GM12878 (cell line): ENCODE measurements at regions not wholly inside any gene's neighbourhood (a gene's known extent, or its start where the extent isn't known, plus 50 kb on each side); places are given as distances from the start of the nearest gene placed in this dataset.

ENCODE experiments used
- ATF7 ChIP-seq: fragments of 450-650 bp; IDR thresholded peaks from 2 replicates; pipeline ENCODE4 v1.6.1; 2016; ENCODE audit warnings: low read depth, mild to moderate bottlenecking
- BCL11A ChIP-seq: IDR thresholded peaks from 2 replicates; pipeline ENCODE4 v1.6.1; 2011; ENCODE audit warnings: low read depth, low read length
- CHD4 ChIP-seq: fragments of 200-600 bp; sonication (generic); IDR thresholded peaks from 2 replicates; pipeline ENCODE4 v1.6.1; 2016; ENCODE audit warnings: mild to moderate bottlenecking
- GATAD2B ChIP-seq: fragments of 450-650 bp; conservative IDR thresholded peaks from 2 replicates; pipeline ENCODE4 v1.6.1; 2017; ENCODE audit warnings: low read depth, mild to moderate bottlenecking, moderate library complexity
- IKZF1 ChIP-seq: fragments of 450-650 bp; conservative IDR thresholded peaks from 2 replicates; pipeline ENCODE4 v1.6.1; 2017; ENCODE audit warnings: antibody characterized with exemption, mild to moderate bottlenecking
- MEF2A ChIP-seq: IDR thresholded peaks from 2 replicates; pipeline ENCODE4 v1.6.1; 2011; ENCODE audit warnings: low read depth, mild to moderate bottlenecking, low read length, moderate library complexity; ENCODE audit not compliant: insufficient read depth
- MEF2B ChIP-seq: fragments of 450-650 bp; IDR thresholded peaks from 2 replicates; pipeline ENCODE4 v1.6.1; 2018; ENCODE audit warnings: mild to moderate bottlenecking, moderate library complexity; ENCODE audit not compliant: partially characterized antibody, poor library complexity, severe bottlenecking
- NRF1 ChIP-seq: conservative IDR thresholded peaks from 2 replicates; pipeline ENCODE4 v1.6.1; 2011; ENCODE audit warnings: mild to moderate bottlenecking, low read depth, low read length, improper control_type of control experiment
- PBX3 ChIP-seq: IDR thresholded peaks from 2 replicates; pipeline ENCODE4 v1.6.1; 2011; ENCODE audit warnings: mild to moderate bottlenecking, low read depth, low read length, moderate library complexity; ENCODE audit not compliant: insufficient replicate concordance
- SREBF2 ChIP-seq: IDR thresholded peaks from 2 replicates; pipeline ENCODE4 v1.6.1; 2012; ENCODE audit warnings: mild to moderate bottlenecking, low read length
- SUZ12 ChIP-seq: fragments of 200-600 bp; sonication (generic); IDR thresholded peaks from one replicate; pipeline ENCODE4 v1.6.1; 2018; ENCODE audit warnings: antibody characterized with exemption, mild to moderate bottlenecking; ENCODE audit not compliant: unreplicated experiment
- TCF12 ChIP-seq: IDR thresholded peaks from 2 replicates; pipeline ENCODE4 v1.6.1; 2011; ENCODE audit warnings: low read depth, mild to moderate bottlenecking, low read length
- ZBED1 ChIP-seq: IDR thresholded peaks from 2 replicates; pipeline ENCODE4 v1.6.1; 2016; ENCODE audit warnings: borderline replicate concordance
- ZNF207 ChIP-seq: fragments of 450-650 bp; IDR thresholded peaks from 2 replicates; pipeline ENCODE4 v1.6.1; 2014; ENCODE audit warnings: antibody characterized with exemption, mild to moderate bottlenecking, borderline replicate concordance
- ZSCAN29 ChIP-seq: fragments of 450-650 bp; IDR thresholded peaks from 2 replicates; pipeline ENCODE4 v1.6.1; 2017; ENCODE audit warnings: mild to moderate bottlenecking, moderate library complexity

GRCh38 chr6:139904158-139904533, 529.7 kb upstream of the CITED2 start (continued):
- no peak for TF ChIP-seq MEF2A
- TF ChIP-seq MEF2B: peak; percentile 11
- TF ChIP-seq CHD4: no peak
- no peak for TF ChIP-seq ZNF207
- peak; percentile 92 for TF ChIP-seq ATF7
- TF ChIP-seq SREBF2: no peak
- no peak for TF ChIP-seq TCF12
- peak; percentile 5; the same call in 1 of the 2 replicates for TF ChIP-seq ZBED1
- TF ChIP-seq ZSCAN29: no peak
- no peak for TF ChIP-seq SUZ12
- TF ChIP-seq IKZF1: peak; percentile 45; the same call in 1 of the 2 replicates
- no peak for TF ChIP-seq GATAD2B
- TF ChIP-seq NRF1: no peak
- peak; percentile 61 for TF ChIP-seq PBX3
- 0 out of 2 replicates have a peak, but pooled peaks have one; percentile 31 for TF ChIP-seq BCL11A
